ENCODE measurements at regions not wholly inside any gene's neighbourhood (a gene's known extent, or its start where the extent isn't known, plus 50 kb on each side); places are given as distances from the start of the nearest gene placed in this dataset.

DNA sequence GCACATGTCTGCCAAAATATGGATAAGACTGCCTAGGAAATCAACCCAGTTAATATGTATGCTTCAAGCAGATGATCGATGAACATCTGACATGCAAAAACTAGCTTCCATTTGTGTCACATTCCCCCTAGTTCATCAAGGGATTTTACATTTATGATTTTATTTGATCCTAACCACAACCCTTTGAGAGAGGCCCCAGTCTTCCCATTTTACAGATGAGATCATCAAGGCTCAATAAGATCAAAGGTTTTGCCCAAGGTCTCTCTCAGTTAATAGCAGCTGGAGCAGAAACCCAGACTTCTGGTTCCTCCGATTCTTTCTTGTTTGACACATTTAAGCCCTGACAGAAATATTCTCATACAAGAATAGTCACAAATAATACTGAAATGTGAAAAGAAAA is 107.7 kb upstream of the PPP2R5A start:
- ChIA-PET CTCF (interaction anchor here (1.5 kb wide), 1 partner anchor 107 kb away, joined by 4 read pairs; no protein-coding TSS in a partner anchor), POLR2A (no interaction called here)
- H3K27me3 ChIP-seq (ENCODE audit: control insufficient read depth, insufficient read depth, low read length), result no peaks in the 10 kb centered on the region
- no peaks in the 10 kb centered on the region for H3K9me3 ChIP-seq (ENCODE audit: control insufficient read depth, insufficient read depth, low read length)
- TF ChIP-seq, protein P1, sequence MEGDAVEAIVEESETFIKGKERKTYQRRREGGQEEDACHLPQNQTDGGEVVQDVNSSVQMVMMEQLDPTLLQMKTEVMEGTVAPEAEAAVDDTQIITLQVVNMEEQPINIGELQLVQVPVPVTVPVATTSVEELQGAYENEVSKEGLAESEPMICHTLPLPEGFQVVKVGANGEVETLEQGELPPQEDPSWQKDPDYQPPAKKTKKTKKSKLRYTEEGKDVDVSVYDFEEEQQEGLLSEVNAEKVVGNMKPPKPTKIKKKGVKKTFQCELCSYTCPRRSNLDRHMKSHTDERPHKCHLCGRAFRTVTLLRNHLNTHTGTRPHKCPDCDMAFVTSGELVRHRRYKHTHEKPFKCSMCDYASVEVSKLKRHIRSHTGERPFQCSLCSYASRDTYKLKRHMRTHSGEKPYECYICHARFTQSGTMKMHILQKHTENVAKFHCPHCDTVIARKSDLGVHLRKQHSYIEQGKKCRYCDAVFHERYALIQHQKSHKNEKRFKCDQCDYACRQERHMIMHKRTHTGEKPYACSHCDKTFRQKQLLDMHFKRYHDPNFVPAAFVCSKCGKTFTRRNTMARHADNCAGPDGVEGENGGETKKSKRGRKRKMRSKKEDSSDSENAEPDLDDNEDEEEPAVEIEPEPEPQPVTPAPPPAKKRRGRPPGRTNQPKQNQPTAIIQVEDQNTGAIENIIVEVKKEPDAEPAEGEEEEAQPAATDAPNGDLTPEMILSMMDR (IDR thresholded peaks at IDR 0.05; ENCODE audit: low read depth, low read length), result no peak
- H3K27ac ChIP-seq (ENCODE audit: low read depth, low read length), result no peak overlapping the region
- no peak overlapping the region for H3K4me3 ChIP-seq (ENCODE audit: low read depth, low read length)
- DNase-seq (ENCODE audit: low read depth, low spot score), result no peak

- TF ChIP-seq, protein P1 (IDR thresholded peaks at IDR 0.05; ENCODE audit: low read depth, low read length), result no peak
- DNase-seq (ENCODE audit: low read depth, low spot score), result no peak
- CTCF ChIA-PET, result interaction anchor here (0.6 to 1.5 kb wide), 2 partner anchors 12 to 108 kb away, joined by 4 to 5 read pairs; no protein-coding TSS in a partner anchor
- H3K27me3 ChIP-seq (ENCODE audit: control insufficient read depth, insufficient read depth, low read length), result no peaks in the 10 kb centered on the region
- H3K9me3 ChIP-seq (ENCODE audit: control insufficient read depth, insufficient read depth, low read length), result no peaks in the 10 kb centered on the region
- POLR2A ChIA-PET, result interaction anchor here (1.1 kb wide), 1 partner anchor 40 kb away, joined by 3 read pairs; no protein-coding TSS in a partner anchor
- no peak overlapping the region for H3K27ac ChIP-seq (ENCODE audit: low read depth, low read length)
- H3K4me3 ChIP-seq (ENCODE audit: low read depth, low read length), result no peak overlapping the region
Measured at GRCh38 chr1:212178851-212179250, 106.4 kb upstream of the PPP2R5A start.

DNA sequence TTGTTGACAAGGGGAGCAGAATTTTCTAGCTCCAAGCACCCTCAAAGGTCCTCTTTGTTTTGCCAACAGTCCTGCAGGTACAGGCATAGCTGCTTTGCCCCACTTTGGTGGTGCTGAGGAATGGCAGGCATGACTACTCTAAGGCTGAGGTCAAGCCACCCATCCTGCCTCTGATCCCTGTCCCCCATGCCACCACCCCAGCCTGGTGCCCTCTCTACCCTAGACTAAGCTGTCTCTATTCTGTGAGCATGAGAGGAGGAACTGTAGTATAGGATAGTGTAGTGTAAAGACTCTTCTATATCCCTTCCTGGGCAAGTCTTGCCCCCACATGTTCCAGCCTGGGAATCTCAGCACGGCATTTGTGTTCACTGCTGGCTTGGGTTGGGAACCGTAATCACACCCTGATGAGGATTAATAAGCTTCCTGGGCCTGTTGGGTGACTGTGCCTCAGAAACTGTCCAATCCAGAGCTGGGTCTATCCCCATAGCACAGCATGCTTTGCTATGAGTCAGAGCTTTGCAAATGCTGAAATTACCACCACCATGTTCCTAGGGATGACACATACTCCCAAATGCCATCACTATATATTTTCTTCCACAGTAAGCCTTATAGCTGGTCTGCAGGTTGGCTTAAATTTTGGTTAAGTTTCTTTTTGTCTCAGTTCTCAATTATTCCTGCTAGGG is 105.7 kb upstream of the PPP2R5A start:
- Histone ChIP-seq H3K9me3 (ENCODE audit: control insufficient read depth, insufficient read depth, low read length) (no peaks in the 10 kb centered on the region), H3K27me3 (ENCODE audit: control insufficient read depth, insufficient read depth, low read length) (no peaks in the 10 kb centered on the region), H3K4me3 (ENCODE audit: low read depth, low read length) (no peak overlapping the region), H3K27ac (ENCODE audit: low read depth, low read length) (peak overlapping the region; percentile 43)
- TF ChIP-seq, protein P1 (IDR thresholded peaks at IDR 0.05; ENCODE audit: low read depth, low read length), result no peak
- POLR2A ChIA-PET, result interaction anchor here (1.1 kb wide), 1 partner anchor 39 kb away, joined by 3 read pairs; no protein-coding TSS in a partner anchor
- peak; percentile 77 for DNase-seq (ENCODE audit: low read depth, low spot score)
- CTCF ChIA-PET, result no interaction called here

- H3K9me3 ChIP-seq (ENCODE audit: control insufficient read depth, insufficient read depth, low read length), result no peaks in the 10 kb centered on the region
- POLR2A ChIA-PET, result no interaction called here
- DNase-seq (ENCODE audit: low read depth, low spot score), result no peak
- H3K27me3 ChIP-seq (ENCODE audit: control insufficient read depth, insufficient read depth, low read length), result no peaks in the 10 kb centered on the region
- H3K4me3 ChIP-seq (ENCODE audit: low read depth, low read length), result no peak overlapping the region
- no peak overlapping the region for H3K27ac ChIP-seq (ENCODE audit: low read depth, low read length)
- CTCF ChIA-PET, result interaction anchor here (0.6 to 1.0 kb wide), 3 partner anchors 110 to 275 kb away, joined by 3 read pairs; no protein-coding TSS in a partner anchor
- TF ChIP-seq, protein P1 (IDR thresholded peaks at IDR 0.05; ENCODE audit: low read depth, low read length), result no peak
Measured at GRCh38 chr1:212181015-212181882, 104.0 kb upstream of the PPP2R5A start.
